HUES48 (cell line): ENCODE measurements at regions not wholly inside any gene's neighbourhood (a gene's known extent, or its start where the extent isn't known, plus 50 kb on each side); places are given as distances from the start of the nearest gene placed in this dataset.

ENCODE experiments used
- H3K27ac ChIP-seq: one replicate; pipeline ENCODE4 v1.7.0; 2013; ENCODE audit warnings: low read depth, low read length, inconsistent platforms
- H3K27me3 ChIP-seq: 2 replicates; pipeline ENCODE4 v1.6.1; 2013; ENCODE audit warnings: mild to moderate bottlenecking, low read length; ENCODE audit not compliant: control insufficient read depth, insufficient read depth
- H3K36me3 ChIP-seq: 2 replicates; pipeline ENCODE4 v1.6.1; 2013; ENCODE audit warnings: low read length; ENCODE audit not compliant: control insufficient read depth, insufficient read depth
- H3K4me1 ChIP-seq: 2 replicates; pipeline ENCODE4 v1.6.1; 2013; ENCODE audit warnings: mild to moderate bottlenecking, low read length; ENCODE audit not compliant: control insufficient read depth, insufficient read depth
- H3K4me3 ChIP-seq: 2 replicates; pipeline ENCODE4 v1.5.1; 2013; ENCODE audit warnings: mild to moderate bottlenecking, low read depth, low read length
- H3K9ac ChIP-seq: 2 replicates; pipeline ENCODE4 v1.6.1; 2013; ENCODE audit warnings: mild to moderate bottlenecking, low read depth, low read length, moderate library complexity
- H3K9me3 ChIP-seq: 2 replicates; pipeline ENCODE4 v1.6.1; 2013; ENCODE audit warnings: low read length; ENCODE audit not compliant: control insufficient read depth, insufficient read depth

DNA sequence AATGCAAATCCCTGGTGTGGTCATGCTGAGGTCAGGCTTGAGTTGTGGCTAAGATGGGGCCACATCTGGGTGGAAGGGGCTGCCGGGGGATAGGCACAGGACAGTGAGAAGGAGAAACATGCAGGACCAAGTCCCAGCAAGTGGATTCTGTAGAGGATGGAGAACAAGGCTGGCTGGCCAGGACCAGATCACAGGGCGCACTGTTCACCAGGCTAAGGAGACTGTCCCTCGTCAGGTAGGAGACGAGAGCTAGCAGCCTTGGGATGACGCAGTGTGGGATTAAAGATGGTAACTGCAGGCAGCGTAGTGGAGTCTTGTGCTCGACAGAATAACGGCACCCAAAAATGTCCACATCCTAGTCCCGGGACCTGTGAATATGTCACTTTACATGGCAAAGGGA is 336.1 kb downstream of the BCL11B start:
- no peaks in the 10 kb centered on the region for H3K4me1 ChIP-seq
- H3K9ac ChIP-seq = no peak overlapping the region
- H3K27me3 ChIP-seq = no peaks in the 10 kb centered on the region
- H3K36me3 ChIP-seq = no peaks in the 10 kb centered on the region
- no peak overlapping the region for H3K4me3 ChIP-seq
- no peaks in the 10 kb centered on the region for H3K9me3 ChIP-seq
- H3K27ac ChIP-seq = no peak overlapping the region

GRCh38 chr14:98937021-98937420 is 335.0 kb downstream of the BCL11B start:
- Histone ChIP-seq H3K9ac (no peak overlapping the region), H3K4me3 (no peak overlapping the region), H3K36me3 (no peaks in the 10 kb centered on the region), H3K4me1 (no peaks in the 10 kb centered on the region), H3K27me3 (no peaks in the 10 kb centered on the region), H3K27ac (no peak overlapping the region), H3K9me3 (no peaks in the 10 kb centered on the region)

GRCh38 chr14:98937712-98938505 is 334.1 kb downstream of the BCL11B start:
- Histone ChIP-seq H3K27me3 (no peaks in the 10 kb centered on the region), H3K4me3 (no peak overlapping the region), H3K4me1 (no peaks in the 10 kb centered on the region), H3K27ac (no peak overlapping the region), H3K9ac (no peak overlapping the region), H3K9me3 (no peaks in the 10 kb centered on the region), H3K36me3 (no peaks in the 10 kb centered on the region)

DNA sequence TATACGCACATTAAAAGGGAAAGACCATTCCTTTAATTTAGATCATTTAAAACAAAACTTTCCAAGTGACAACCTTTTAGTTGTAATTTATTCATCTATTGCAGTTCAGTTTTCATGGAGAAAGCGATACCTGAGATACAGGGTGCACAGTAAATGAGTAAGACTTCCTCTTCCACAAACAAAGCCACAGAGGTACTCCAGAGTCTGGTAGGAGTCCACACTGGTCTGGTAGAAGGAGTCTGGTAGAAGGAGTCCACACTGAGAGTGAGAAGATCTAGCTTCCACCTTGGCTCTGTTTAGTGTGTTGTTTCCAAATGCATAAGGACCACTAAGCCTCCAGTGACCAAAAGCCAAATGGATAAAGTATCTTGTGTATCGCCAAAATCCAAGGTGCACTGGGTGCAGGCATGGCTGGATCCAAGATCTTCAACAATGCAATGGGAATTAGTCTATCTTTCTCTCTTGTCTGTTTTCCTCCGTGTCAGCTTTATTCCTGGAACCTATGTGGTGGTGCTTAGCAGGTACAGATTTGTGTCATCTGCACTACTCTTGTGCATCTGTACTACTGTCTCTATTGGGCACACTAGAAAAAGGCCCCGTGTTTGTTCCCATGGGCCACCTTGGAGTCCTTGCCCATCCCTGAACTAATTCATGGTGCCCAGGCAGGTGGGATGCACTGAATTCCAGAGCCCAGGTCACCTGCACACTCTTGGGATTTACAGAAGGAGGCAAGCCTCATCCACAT is 331.1 kb downstream of the BCL11B start:
- no peaks in the 10 kb centered on the region for H3K36me3 ChIP-seq
- no peaks in the 10 kb centered on the region for H3K9me3 ChIP-seq
- H3K4me3 ChIP-seq = no peak overlapping the region
- no peak overlapping the region for H3K27ac ChIP-seq
- H3K9ac ChIP-seq = no peak overlapping the region
- H3K27me3 ChIP-seq = no peaks in the 10 kb centered on the region
- H3K4me1 ChIP-seq = no peaks in the 10 kb centered on the region

DNA sequence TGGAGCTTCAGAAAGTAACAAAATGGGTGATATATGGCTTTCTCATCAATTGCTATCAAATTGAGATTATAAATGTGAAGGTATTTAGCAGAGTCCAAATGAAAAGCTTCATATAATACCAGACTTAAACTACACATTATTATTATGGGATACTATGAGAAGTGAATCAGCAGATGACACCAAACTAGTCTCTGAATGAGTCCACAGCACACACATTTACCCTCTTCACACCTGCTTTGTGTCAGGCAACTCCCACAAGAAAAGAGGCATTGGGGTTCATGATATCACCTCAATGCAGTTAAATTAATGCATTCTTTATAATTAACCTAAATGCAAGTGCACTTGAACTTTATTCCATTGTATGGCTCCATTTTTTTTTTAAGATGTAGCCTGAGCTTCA is 330.5 kb downstream of the BCL11B start:
- no peaks in the 10 kb centered on the region for H3K36me3 ChIP-seq
- no peak overlapping the region for H3K4me3 ChIP-seq
- H3K27me3 ChIP-seq = no peaks in the 10 kb centered on the region
- no peak overlapping the region for H3K9ac ChIP-seq
- no peaks in the 10 kb centered on the region for H3K4me1 ChIP-seq
- H3K9me3 ChIP-seq = no peaks in the 10 kb centered on the region
- no peak overlapping the region for H3K27ac ChIP-seq

DNA sequence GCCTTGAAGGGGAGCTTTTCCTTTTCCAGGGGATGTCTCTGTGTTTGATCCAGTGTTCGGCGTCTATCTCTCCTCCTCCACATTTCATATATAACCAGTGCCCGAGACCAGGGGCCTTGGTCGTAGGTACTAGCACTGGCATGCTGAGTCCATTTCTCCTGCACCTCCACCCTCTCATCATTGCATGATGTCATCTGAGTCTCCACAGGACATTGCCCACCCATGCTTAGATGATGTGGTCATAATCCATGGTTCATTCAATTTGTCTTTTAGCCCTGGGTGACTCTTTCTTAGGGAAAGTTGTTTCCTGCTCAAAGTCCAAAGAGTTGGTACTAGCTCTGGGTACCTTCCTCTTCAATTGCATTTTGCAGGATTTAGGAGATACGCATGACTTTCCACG is 328.1 kb downstream of the BCL11B start:
- no peaks in the 10 kb centered on the region for H3K9me3 ChIP-seq
- H3K27me3 ChIP-seq = no peaks in the 10 kb centered on the region
- peaks cover 5% of the 10 kb centered on the region; the same call in 1 of the 2 replicates for H3K4me1 ChIP-seq
- H3K36me3 ChIP-seq = no peaks in the 10 kb centered on the region
- no peak overlapping the region for H3K4me3 ChIP-seq
- H3K27ac ChIP-seq = no peak overlapping the region
- no peak overlapping the region for H3K9ac ChIP-seq

DNA sequence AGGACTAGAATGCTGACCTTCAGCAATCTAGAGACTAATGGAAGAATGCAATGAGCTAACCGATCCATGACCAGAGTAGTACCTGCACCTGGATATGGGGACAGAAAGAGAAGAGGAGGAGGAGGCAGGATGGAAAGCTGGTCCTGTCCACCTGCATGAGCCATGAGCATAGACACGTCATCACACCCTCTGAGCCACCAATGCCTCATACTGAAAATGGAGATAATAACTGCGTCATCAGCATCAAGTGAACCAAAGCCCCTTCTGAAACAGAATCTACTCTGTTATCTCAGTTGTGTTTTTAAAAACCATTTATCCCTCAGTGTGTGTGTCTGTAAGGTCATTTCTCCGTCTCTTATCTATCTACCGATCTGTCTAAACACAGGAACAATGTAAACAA is 327.0 kb downstream of the BCL11B start:
- Histone ChIP-seq H3K4me3 (no peak overlapping the region), H3K27ac (no peak overlapping the region), H3K36me3 (no peaks in the 10 kb centered on the region), H3K4me1 (peaks cover 5% of the 10 kb centered on the region; the same call in 1 of the 2 replicates), H3K9me3 (no peaks in the 10 kb centered on the region), H3K27me3 (no peaks in the 10 kb centered on the region), H3K9ac (no peak overlapping the region)

DNA sequence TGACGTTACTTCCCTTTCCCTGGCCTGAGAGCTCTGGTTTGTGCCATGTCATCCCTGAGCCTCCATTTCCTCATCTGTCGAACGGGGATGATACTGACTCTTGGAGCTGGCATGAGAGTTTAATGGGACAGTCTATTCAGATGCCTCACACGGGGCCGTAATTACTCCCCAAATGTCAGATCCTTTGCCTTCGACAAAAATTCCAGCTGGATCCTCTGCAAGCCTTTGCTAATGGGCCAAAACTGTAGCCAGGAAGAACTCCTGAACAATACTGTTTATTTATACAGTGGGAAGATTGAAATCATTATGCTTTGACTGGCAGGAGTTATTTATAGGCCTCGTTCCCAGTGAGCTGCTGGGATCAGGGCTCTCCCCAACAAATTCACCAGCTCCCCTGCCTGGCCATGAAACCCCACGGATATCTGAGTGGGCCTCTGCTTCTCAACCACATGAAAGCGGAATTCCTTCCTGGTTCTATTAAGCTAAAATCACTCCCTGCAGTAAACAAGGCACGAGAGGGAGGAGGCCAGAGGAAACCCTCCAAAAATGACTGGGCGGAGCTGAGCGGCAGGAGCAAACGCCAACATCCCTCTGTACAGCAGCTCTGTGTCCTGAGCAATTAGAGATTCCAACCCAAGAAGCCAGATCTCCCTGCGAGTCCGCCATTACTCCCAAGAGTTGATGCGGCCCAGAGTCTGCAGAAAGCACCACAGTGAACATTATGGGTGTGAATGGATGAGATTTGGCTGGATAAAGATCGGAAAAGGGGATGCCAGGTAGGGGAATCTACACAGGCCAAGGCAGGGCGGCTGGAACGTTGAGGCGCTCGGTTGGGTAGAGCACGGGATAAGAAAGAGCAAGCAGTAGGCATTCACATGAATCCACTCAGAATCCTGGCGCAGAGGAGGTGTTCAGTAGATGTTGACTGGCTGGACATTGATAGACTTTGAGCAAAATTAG is 326.1 kb downstream of the BCL11B start:
- no peak overlapping the region for H3K4me3 ChIP-seq
- no peak overlapping the region for H3K27ac ChIP-seq
- H3K36me3 ChIP-seq = no peaks in the 10 kb centered on the region
- no peak overlapping the region for H3K9ac ChIP-seq
- H3K9me3 ChIP-seq = no peaks in the 10 kb centered on the region
- H3K27me3 ChIP-seq = no peaks in the 10 kb centered on the region
- peaks cover 5% of the 10 kb centered on the region; the same call in 1 of the 2 replicates for H3K4me1 ChIP-seq

DNA sequence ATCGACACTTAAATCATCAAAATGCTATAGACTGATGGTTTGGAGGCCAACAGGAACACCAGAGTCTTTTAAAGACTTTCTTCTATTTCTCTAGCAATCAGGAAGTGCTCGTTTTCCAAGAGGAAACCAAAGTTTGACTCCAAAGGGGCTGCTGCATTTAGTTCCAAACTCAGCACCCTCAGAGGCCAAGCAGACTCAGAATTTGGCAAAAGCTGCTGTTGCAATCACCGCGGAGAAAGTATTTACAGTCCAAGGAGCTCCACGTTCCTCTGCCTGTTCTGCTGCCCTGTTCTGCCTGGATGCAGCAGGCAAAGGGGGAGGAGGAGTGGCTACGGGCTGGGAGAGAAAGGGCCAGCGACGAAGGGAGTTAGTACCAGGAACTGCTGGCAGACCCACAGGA is 325.1 kb downstream of the BCL11B start:
- Histone ChIP-seq H3K27ac (no peak overlapping the region), H3K4me1 (peaks cover 5% of the 10 kb centered on the region; the same call in 1 of the 2 replicates), H3K36me3 (no peaks in the 10 kb centered on the region), H3K27me3 (no peaks in the 10 kb centered on the region), H3K9ac (no peak overlapping the region), H3K4me3 (no peak overlapping the region), H3K9me3 (no peaks in the 10 kb centered on the region)

GRCh38 chr14:98947911-98948595 is 323.9 kb downstream of the BCL11B start:
- peaks cover 5% of the 10 kb centered on the region; the same call in 1 of the 2 replicates for H3K4me1 ChIP-seq
- H3K36me3 ChIP-seq = no peaks in the 10 kb centered on the region
- no peak overlapping the region for H3K27ac ChIP-seq
- H3K9me3 ChIP-seq = no peaks in the 10 kb centered on the region
- no peak overlapping the region for H3K4me3 ChIP-seq
- H3K27me3 ChIP-seq = no peaks in the 10 kb centered on the region
- H3K9ac ChIP-seq = no peak overlapping the region
